HG02981 (cell line): ENCODE measurements at regions not wholly inside any gene's neighbourhood (a gene's known extent, or its start where the extent isn't known, plus 50 kb on each side); places are given as distances from the start of the nearest gene placed in this dataset.
"Not testable (repeated sequence)": the region's sequence is repeated elsewhere in the genome, so short reads cannot be mapped to it uniquely, and the experiment has no call there.

Source experiments
- ATAC-seq: cut with Tn5 transposase; IDR thresholded peaks from one replicate; pipeline ENCODE4 v1.9.1; 2021; ENCODE audit warnings: mild to moderate bottlenecking, moderate library complexity; ENCODE audit not compliant: unreplicated experiment

GRCh38 chr6:154920495-154921200 lies 74.5 kb upstream of the TIAM2 start:
- no peak for ATAC-seq

GRCh38 chr6:154921482-154921881 lies 73.6 kb upstream of the TIAM2 start:
- no peak for ATAC-seq

DNA sequence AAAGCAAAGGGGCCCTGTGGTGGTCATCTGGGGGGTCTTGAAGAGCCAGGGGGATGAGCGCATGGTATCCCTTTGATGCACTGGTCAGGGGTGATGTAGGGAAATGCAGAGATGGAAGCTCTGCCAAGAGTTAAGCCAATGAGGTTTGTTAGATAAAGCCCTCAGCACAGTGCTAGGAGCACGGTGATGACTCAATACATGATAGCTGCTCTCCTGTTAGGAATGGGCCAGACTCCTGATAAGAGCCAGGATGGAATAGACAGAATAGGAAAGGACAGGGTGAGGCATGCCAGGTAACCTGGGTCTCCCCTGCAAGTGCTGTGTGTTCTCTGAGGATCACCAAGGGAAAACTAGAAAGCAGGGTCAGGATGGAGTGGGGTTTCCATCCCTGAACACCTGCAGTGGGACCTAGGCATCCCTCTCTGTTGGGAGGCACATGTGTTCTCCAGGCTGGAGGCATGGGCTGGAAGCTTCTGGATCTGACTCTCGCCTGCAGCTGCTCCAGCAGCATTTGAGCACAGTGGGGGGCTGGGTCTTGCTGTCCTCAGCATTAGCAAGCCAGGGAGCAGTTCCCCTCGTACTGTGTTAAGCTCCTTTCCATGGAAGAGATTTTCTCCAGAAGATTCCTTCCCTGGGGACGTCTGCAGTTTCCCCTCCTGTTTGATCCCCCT lies 71.8 kb upstream of the TIAM2 start:
- no peak for ATAC-seq

DNA sequence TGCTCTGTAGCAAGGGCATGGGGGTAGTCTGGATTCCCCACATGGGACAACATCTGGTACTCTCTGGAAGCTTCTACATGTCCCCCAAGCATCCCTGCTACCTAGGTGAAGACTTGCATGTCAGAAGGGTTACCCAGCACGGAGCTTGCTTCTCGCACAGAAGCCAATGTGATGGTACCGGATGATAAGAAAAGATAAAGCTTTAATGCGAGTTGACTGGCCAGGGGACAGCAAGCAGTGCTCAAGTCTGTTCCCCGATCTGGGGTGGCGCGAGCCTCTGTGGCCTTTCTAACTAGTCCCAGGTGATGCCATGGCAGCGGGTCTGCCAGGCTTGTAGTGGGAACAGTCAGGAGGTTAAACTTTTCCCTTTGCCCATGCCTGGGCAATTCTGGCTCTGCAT lies 70.0 kb upstream of the TIAM2 start:
- no peak for ATAC-seq

DNA sequence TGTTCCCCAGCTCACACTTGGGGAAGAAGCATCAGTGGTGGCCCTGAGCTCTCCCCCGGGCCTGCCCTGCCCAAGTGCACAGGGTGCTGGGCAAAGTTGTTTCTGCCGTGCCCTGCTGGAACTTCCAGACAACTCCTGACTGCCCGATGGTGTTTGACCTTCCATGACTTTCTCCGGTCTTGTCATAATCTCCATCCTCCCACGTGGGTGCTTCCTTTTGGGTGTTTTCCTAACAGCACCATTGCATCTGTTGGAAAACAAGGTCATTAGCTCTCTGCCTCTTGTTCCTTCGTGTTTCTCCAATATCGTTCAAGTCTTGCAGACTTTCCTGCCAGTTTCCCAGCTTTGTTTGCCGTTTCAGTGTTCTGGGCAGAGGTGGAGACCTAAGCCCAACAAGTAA lies 68.7 kb upstream of the TIAM2 start:
- no peak for ATAC-seq

GRCh38 chr6:154928325-154928922 lies 66.7 kb upstream of the TIAM2 start:
- peak; percentile 75 for ATAC-seq

DNA sequence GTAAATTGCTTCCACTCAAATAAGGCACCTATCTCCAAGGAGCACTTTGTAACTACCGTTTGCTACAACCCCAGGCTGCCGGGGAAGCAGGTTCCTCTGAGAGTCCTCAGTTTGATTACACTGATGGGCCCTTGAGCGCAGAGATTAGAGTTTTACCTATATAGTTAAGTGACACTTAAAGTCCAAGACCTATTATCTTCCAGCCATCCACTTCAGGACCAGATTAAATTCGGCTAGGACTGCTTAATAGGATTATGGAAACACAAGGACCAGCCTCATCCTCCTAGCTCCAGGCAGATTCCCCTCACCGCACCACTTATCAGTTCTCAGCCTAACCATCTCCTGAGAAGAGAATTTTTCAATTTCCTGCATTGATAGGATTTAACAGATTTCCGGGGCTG lies 64.7 kb upstream of the TIAM2 start:
- ATAC-seq, result no peak

GRCh38 chr6:154931711-154932424 lies 63.2 kb upstream of the TIAM2 start:
- ATAC-seq, result no peak

DNA sequence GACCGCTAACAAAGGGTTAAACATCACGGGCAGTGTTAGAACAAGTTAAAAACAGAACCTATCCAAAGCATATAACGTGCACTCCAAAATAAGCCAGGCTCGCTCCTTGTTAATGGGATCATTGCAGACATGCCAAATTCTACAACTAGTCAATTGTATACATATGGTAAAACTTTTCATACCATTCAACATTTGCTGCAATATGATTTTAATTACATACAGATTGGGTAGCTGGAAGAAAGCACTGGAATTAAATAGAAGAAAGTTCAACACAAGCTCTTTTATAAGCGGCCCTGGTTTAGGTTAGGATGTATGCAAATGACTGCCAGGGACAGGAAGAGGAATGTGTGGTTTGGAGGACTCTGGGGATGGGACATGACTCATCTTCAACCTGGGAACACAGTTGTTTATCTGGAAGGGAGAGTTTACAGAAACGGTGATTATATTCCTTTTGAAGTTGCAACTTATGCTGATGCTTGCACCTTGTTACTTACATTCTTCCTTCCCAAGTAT lies 62.5 kb upstream of the TIAM2 start:
- no peak for ATAC-seq

- ATAC-seq, result no peak
Measured at GRCh38 chr6:154933181-154933827, 61.8 kb upstream of the TIAM2 start.

DNA sequence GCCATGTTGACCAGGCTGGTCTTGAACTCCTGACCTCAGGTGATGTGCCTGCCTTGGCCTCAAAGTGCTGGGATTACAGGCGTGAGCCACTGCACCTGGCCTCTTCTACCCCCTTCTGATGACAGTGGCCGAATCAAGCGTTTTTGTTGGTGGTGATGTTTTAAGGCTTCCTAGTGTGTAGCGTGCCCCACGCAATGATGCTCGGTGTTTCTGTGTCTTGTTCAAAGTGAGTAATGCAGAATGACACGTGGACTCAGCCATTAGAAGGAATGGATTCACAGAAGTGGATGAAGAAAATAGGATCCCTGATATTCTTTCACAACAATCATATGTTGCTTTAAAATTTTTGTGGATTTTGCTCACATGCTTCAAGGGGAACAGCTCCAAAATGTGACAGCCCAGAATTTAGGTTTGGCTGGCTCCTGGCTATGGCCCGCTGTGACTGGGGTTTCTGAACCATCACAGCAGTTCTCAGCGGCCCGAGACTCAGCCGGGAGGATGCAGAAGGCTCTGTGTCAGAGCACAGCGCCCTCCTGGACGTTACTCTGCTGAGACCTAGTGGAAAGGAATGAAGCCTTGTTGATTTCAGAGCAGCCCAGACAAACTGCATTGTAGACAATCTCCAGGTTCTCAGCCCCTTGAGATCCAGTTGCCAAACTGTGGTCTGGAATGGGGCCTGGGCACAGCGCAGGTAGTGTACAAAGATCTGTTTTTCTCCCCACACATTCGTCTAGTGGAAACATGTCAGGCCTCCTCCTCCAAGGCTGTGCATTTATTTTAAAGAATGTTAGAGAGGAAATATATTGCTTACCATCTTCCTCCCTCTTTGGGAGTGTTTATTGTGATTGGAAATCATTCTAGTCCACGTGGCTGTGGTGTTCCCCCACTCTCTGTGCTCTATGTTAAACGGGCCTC lies 57.6 kb upstream of the TIAM2 start:
- no peak for ATAC-seq

DNA sequence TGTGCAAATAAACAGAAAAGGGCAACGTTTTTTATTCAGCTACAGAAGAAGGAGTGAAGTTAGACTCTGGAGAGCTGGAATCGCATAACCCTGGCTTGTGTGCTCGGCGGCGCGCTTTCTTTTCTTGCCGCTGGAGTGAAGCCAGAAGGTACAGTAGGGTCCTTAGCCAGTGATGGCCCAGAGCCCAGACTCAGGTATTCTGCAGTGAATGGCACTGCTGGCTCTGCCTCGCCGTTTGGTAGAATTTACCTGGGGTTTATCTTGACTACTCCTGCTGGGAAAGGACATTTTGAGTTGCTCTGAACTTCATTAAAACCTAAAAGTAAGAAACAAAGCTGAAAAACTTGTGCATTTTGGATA lies 56.9 kb upstream of the TIAM2 start:
- no peak for ATAC-seq

- not testable (repeated sequence) for ATAC-seq
Measured at GRCh38 chr6:154938727-154939285, 56.3 kb upstream of the TIAM2 start.

DNA sequence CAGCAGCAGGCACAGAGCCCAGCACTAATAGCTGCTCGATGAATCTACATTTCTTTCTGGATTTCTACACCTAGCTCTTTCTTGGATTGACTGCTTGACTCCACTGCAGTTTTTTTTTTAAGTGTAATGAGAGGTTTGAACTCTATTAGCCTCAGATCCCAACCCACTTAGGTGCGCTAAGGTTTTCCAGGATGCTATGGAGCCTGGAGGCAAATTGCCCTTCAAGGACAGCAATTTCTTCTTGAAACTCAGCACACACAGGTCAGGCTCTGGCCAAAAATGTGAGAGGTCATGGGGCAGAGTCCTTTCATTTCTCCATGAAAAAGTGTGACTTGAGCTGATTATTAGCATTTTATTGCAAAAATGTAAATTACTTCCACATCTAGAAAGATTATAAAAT lies 52.3 kb upstream of the TIAM2 start:
- no peak for ATAC-seq

- no peak for ATAC-seq
Measured at GRCh38 chr6:154945271-154945890, 49.7 kb upstream of the TIAM2 start.
